ENCODE measurements at regions not wholly inside any gene's neighbourhood (a gene's known extent, or its start where the extent isn't known, plus 50 kb on each side); places are given as distances from the start of the nearest gene placed in this dataset.
"Not testable (repeated sequence)": the region's sequence is repeated elsewhere in the genome, so short reads cannot be mapped to it uniquely, and the experiment has no call there.

DNA sequence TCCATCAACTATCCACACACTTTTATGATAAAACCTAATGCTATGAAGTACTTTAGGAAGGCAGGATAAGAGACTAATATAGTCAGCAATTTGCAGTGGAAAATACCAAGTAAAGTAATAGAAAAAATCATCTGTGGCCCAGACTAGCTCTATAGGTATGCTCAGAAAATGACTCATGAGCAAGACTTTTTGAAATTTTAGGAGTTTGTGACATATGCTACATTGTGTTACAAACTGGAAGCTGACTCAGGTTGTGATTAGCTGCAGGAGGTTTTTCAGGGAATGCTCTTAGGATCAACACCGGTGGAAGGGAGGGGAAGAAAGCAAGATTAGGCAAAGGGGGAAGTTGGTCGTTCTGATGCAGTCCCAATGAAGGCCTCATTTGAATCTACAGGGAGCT, 56.1 kb downstream of the FEZF1 start:
- intact Hi-C loops (cut with DNase I), result no loop called here
- ATAC-seq, result no peak
- Histone ChIP-seq H3K36me3 (no peaks in the 10 kb centered on the region), H3K9me3 (no peaks in the 10 kb centered on the region), H3K4me3 (no peak overlapping the region), H3K27ac (no peak overlapping the region), H3K4me1 (no peaks in the 10 kb centered on the region), H3K27me3 (no peaks in the 10 kb centered on the region)
- 38% methylated on average over 2 of the region's 2 CpGs for WGBS (ENCODE audit: insufficient coverage, low coverage, low lambda C conversion rate, missing lambda C conversion rate)
- DNase-seq, result no peak
- TF ChIP-seq POLR2A (IDR thresholded peaks at IDR 0.05) (no peak), CTCF (IDR thresholded peaks at IDR 0.05) (no peak)

- intact Hi-C loops (cut with DNase I); H3K4me1 ChIP-seq; H3K4me3 ChIP-seq; ATAC-seq; DNase-seq; H3K27me3 ChIP-seq; H3K9me3 ChIP-seq; H3K27ac ChIP-seq; H3K36me3 ChIP-seq: not testable (repeated sequence)
- no CpG with 5 or more reads among the region's 14 CpGs for WGBS (ENCODE audit: insufficient coverage, low coverage, low lambda C conversion rate, missing lambda C conversion rate)
These were observed 65.8 kb downstream of the FEZF1 start for GRCh38 chr7:122238729-122239128.

- intact Hi-C loops (cut with DNase I); H3K27ac ChIP-seq; ATAC-seq; H3K4me3 ChIP-seq; H3K36me3 ChIP-seq; DNase-seq; H3K9me3 ChIP-seq; H3K4me1 ChIP-seq; H3K27me3 ChIP-seq: not testable (repeated sequence)
- 91% methylated on average over 8 of the region's 13 CpGs for WGBS (ENCODE audit: insufficient coverage, low coverage, low lambda C conversion rate, missing lambda C conversion rate)
These were observed 66.3 kb downstream of the FEZF1 start for GRCh38 chr7:122238297-122238696.

- TF ChIP-seq CTCF (IDR thresholded peaks at IDR 0.05) (no peak), POLR2A (IDR thresholded peaks at IDR 0.05) (no peak)
- Histone ChIP-seq H3K4me3 (no peak overlapping the region), H3K4me1 (no peaks in the 10 kb centered on the region), H3K27ac (no peak overlapping the region), H3K9me3 (peaks cover 0 to 5% (median 0%) of the 10 kb centered on the region in 4 donors), H3K27me3 (no peaks in the 10 kb centered on the region), H3K36me3 (no peaks in the 10 kb centered on the region)
- intact Hi-C loops (cut with DNase I), result no loop called here
- DNase-seq (no peak), ATAC-seq (peak in 3 of 4 donors; percentile 26 to 62 (median 36))
- 30% methylated on average over 3 of the region's 3 CpGs for WGBS (ENCODE audit: insufficient coverage, low coverage, low lambda C conversion rate, missing lambda C conversion rate)
These were observed 78.7 kb downstream of the FEZF1 start for GRCh38 chr7:122225874-122226273.

GRCh38 chr7:122219253-122219865, 75.3 kb upstream of the AASS start:
- intact Hi-C loops (cut with DNase I), result loop anchor here in 1 of 2 donors (10.0 kb wide), 1 partner anchor 305 kb away; no protein-coding TSS in a partner anchor
- Histone ChIP-seq H3K4me3 (no peak overlapping the region), H3K9me3 (no peaks in the 10 kb centered on the region), H3K36me3 (no peaks in the 10 kb centered on the region), H3K27me3 (no peaks in the 10 kb centered on the region), H3K27ac (no peak overlapping the region), H3K4me1 (peaks cover 0 to 11% (median 0%) of the 10 kb centered on the region in 4 donors)
- ATAC-seq, result peak; percentile 50 to 68 (median 58)
- TF ChIP-seq CTCF (IDR thresholded peaks at IDR 0.05) (peak; percentile 63 to 74 (median 68)), POLR2A (IDR thresholded peaks at IDR 0.05) (no peak)
- no peak for DNase-seq

Data from right lobe of liver (tissue), 6 donors.